ENCODE measurements at regions not wholly inside any gene's neighbourhood (a gene's known extent, or its start where the extent isn't known, plus 50 kb on each side); places are given as distances from the start of the nearest gene placed in this dataset.

- H3K4me3 ChIP-seq (ENCODE audit: low read depth in 1 of 2, low read length in 1 of 2): no peak overlapping the region
- TF ChIP-seq CTCF (IDR thresholded peaks at IDR 0.05): no peak
- no peaks in the 10 kb centered on the region for H3K9me3 ChIP-seq
- peaks cover 21 to 28% of the 10 kb centered on the region in 2 experiments for H3K4me1 ChIP-seq (ENCODE audit: control insufficient read depth in 1 of 2, insufficient read depth in 1 of 2, low read depth in 1 of 2, low read length in 1 of 2)
- no peaks in the 10 kb centered on the region for H3K27me3 ChIP-seq
- H3K27ac ChIP-seq: peak overlapping the region; percentile 86
- no peaks in the 10 kb centered on the region for H3K36me3 ChIP-seq
These were observed 55.0 kb upstream of the GSE1 start for GRCh38 chr16:85557971-85558657.

- Histone ChIP-seq H3K27me3 (no peaks in the 10 kb centered on the region), H3K4me3 (ENCODE audit: low read depth in 1 of 2, low read length in 1 of 2) (no peak overlapping the region), H3K27ac (no peak overlapping the region), H3K9me3 (no peaks in the 10 kb centered on the region), H3K36me3 (no peaks in the 10 kb centered on the region), H3K4me1 (ENCODE audit: control insufficient read depth in 1 of 2, insufficient read depth in 1 of 2, low read depth in 1 of 2, low read length in 1 of 2) (peaks cover 15 to 26% of the 10 kb centered on the region in 2 experiments)
- TF ChIP-seq CTCF (IDR thresholded peaks at IDR 0.05): no peak
These were observed 52.2 kb upstream of the GSE1 start for GRCh38 chr16:85560932-85561247.

GRCh38 chr16:85561248-85562092 lies 51.7 kb upstream of the GSE1 start:
- H3K27ac ChIP-seq: no peak overlapping the region
- peaks cover 12 to 26% of the 10 kb centered on the region in 2 experiments for H3K4me1 ChIP-seq (ENCODE audit: control insufficient read depth in 1 of 2, insufficient read depth in 1 of 2, low read depth in 1 of 2, low read length in 1 of 2)
- H3K4me3 ChIP-seq (ENCODE audit: low read depth in 1 of 2, low read length in 1 of 2): no peak overlapping the region

GRCh38 chr16:85562093-85562786 lies 50.9 kb upstream of the GSE1 start:
- no peaks in the 10 kb centered on the region for H3K36me3 ChIP-seq
- H3K4me1 ChIP-seq (ENCODE audit: control insufficient read depth in 1 of 2, insufficient read depth in 1 of 2, low read depth in 1 of 2, low read length in 1 of 2): peaks cover 8 to 19% of the 10 kb centered on the region in 2 experiments
- no peak overlapping the region for H3K27ac ChIP-seq
- TF ChIP-seq CTCF (IDR thresholded peaks at IDR 0.05): no peak
- H3K4me3 ChIP-seq (ENCODE audit: low read depth in 1 of 2, low read length in 1 of 2): no peak overlapping the region
- no peaks in the 10 kb centered on the region for H3K27me3 ChIP-seq
- H3K9me3 ChIP-seq: no peaks in the 10 kb centered on the region

More at GRCh38 chr16:85561248-85562092, 51.7 kb upstream of the GSE1 start:
- TF ChIP-seq CTCF (IDR thresholded peaks at IDR 0.05): no peak
- Histone ChIP-seq H3K36me3 (no peaks in the 10 kb centered on the region), H3K9me3 (no peaks in the 10 kb centered on the region), H3K27me3 (no peaks in the 10 kb centered on the region)

GRCh38 chr16:85563034-85563433 lies 50.1 kb upstream of the GSE1 start:
- Histone ChIP-seq H3K27ac (no peak overlapping the region), H3K4me3 (ENCODE audit: low read depth in 1 of 2, low read length in 1 of 2) (no peak overlapping the region), H3K27me3 (no peaks in the 10 kb centered on the region), H3K9me3 (no peaks in the 10 kb centered on the region), H3K4me1 (ENCODE audit: control insufficient read depth in 1 of 2, insufficient read depth in 1 of 2, low read depth in 1 of 2, low read length in 1 of 2) (peaks cover 8 to 11% of the 10 kb centered on the region in 2 experiments), H3K36me3 (no peaks in the 10 kb centered on the region)
- no peak for TF ChIP-seq CTCF (IDR thresholded peaks at IDR 0.05)
